ENCODE measurements at regions not wholly inside any gene's neighbourhood (a gene's known extent, or its start where the extent isn't known, plus 50 kb on each side); places are given as distances from the start of the nearest gene placed in this dataset.

- H3K27me3 ChIP-seq (ENCODE audit: insufficient read depth, poor library complexity, severe bottlenecking) = no peaks in the 10 kb centered on the region
- TF ChIP-seq POLR2AphosphoS5 (IDR thresholded peaks at IDR 0.05; ENCODE audit: low read depth) (no peak), SPI1 (IDR thresholded peaks at IDR 0.05; ENCODE audit: borderline replicate concordance, low read depth) (no peak), REST (IDR thresholded peaks at IDR 0.05; ENCODE audit: insufficient replicate concordance, low read depth) (no peak), GABPA (IDR thresholded peaks at IDR 0.05; ENCODE audit: low read depth) (no peak)
- TF ChIP-seq, protein P1, sequence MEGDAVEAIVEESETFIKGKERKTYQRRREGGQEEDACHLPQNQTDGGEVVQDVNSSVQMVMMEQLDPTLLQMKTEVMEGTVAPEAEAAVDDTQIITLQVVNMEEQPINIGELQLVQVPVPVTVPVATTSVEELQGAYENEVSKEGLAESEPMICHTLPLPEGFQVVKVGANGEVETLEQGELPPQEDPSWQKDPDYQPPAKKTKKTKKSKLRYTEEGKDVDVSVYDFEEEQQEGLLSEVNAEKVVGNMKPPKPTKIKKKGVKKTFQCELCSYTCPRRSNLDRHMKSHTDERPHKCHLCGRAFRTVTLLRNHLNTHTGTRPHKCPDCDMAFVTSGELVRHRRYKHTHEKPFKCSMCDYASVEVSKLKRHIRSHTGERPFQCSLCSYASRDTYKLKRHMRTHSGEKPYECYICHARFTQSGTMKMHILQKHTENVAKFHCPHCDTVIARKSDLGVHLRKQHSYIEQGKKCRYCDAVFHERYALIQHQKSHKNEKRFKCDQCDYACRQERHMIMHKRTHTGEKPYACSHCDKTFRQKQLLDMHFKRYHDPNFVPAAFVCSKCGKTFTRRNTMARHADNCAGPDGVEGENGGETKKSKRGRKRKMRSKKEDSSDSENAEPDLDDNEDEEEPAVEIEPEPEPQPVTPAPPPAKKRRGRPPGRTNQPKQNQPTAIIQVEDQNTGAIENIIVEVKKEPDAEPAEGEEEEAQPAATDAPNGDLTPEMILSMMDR (IDR thresholded peaks at IDR 0.05; ENCODE audit: insufficient read depth, low read length) = no peak
- DNase-seq (ENCODE audit: low read depth in 1 of 2, low spot score in 1 of 2) = no peak
- H3K27ac ChIP-seq (replicated peaks) = no peak overlapping the region
- H3K4me3 ChIP-seq (replicated peaks; ENCODE audit: insufficient read depth, low read length) = no peak overlapping the region
Measured at GRCh38 chr12:127560041-127560478, 706.9 kb upstream of the TMEM132C start.

DNA sequence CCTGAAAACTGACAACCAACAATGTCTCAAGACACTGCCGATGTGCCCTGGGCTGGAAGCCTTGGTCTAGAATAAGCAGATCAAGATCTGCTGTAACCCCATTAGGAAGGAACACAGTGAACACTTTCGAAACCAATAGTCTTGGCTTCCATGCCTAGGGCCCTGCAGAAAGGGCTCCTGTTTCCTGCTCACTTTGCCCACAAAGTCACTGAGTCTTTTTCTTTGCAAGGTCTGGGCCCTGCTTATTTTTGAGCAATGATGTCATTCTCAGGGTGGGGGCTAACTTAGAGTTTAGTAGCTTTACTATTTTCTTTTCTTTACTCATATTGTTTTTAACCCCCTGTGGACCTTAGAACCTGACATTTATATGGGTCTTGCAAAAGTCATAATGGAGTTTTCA lies 704.2 kb upstream of the TMEM132C start:
- no peaks in the 10 kb centered on the region for H3K27me3 ChIP-seq (ENCODE audit: insufficient read depth, poor library complexity, severe bottlenecking)
- TF ChIP-seq SPI1 (IDR thresholded peaks at IDR 0.05; ENCODE audit: borderline replicate concordance, low read depth) = no peak
- no peak for TF ChIP-seq POLR2AphosphoS5 (IDR thresholded peaks at IDR 0.05; ENCODE audit: low read depth)
- no peak for TF ChIP-seq GABPA (IDR thresholded peaks at IDR 0.05; ENCODE audit: low read depth)
- TF ChIP-seq, protein P1 (IDR thresholded peaks at IDR 0.05; ENCODE audit: insufficient read depth, low read length) = no peak
- TF ChIP-seq REST (IDR thresholded peaks at IDR 0.05; ENCODE audit: insufficient replicate concordance, low read depth) = no peak
- no peak for DNase-seq (ENCODE audit: low read depth in 1 of 2, low spot score in 1 of 2)
- H3K27ac ChIP-seq (replicated peaks) = no peak overlapping the region
- no peak overlapping the region for H3K4me3 ChIP-seq (replicated peaks; ENCODE audit: insufficient read depth, low read length)

- DNase-seq (ENCODE audit: low read depth in 1 of 2, low spot score in 1 of 2) = no peak
- H3K27me3 ChIP-seq (ENCODE audit: insufficient read depth, poor library complexity, severe bottlenecking) = no peaks in the 10 kb centered on the region
- H3K4me3 ChIP-seq (replicated peaks; ENCODE audit: insufficient read depth, low read length) = no peak overlapping the region
- TF ChIP-seq SPI1 (IDR thresholded peaks at IDR 0.05; ENCODE audit: borderline replicate concordance, low read depth) (no peak), REST (IDR thresholded peaks at IDR 0.05; ENCODE audit: insufficient replicate concordance, low read depth) (no peak), POLR2AphosphoS5 (IDR thresholded peaks at IDR 0.05; ENCODE audit: low read depth) (no peak), GABPA (IDR thresholded peaks at IDR 0.05; ENCODE audit: low read depth) (no peak)
- TF ChIP-seq, protein P1 (IDR thresholded peaks at IDR 0.05; ENCODE audit: insufficient read depth, low read length) = no peak
- H3K27ac ChIP-seq (replicated peaks) = no peak overlapping the region
Measured at GRCh38 chr12:127565241-127565640, 701.7 kb upstream of the TMEM132C start.

Data from HL-60 (cell line).